Mesendoderm (in vitro differentiated cells): ENCODE measurements at regions not wholly inside any gene's neighbourhood (a gene's known extent, or its start where the extent isn't known, plus 50 kb on each side); places are given as distances from the start of the nearest gene placed in this dataset.

ENCODE experiments used
- DNase-seq: peaks from one replicate; pipeline ENCODE4 v3.0.0; 2013
- H2AK5ac ChIP-seq: 2 replicates; pipeline ENCODE4 v1.6.1; 2013; ENCODE audit warnings: low read length, inconsistent platforms
- H2BK120ac ChIP-seq: 2 replicates; pipeline ENCODE4 v1.6.1; 2013; ENCODE audit warnings: low read depth, mild to moderate bottlenecking, low read length, moderate library complexity, mixed read lengths
- H2BK15ac ChIP-seq: replicated peaks from 2 replicates; pipeline ENCODE4 v1.6.1; 2013; ENCODE audit warnings: low read depth, mild to moderate bottlenecking, moderate library complexity
- H2BK5ac ChIP-seq: 2 replicates; pipeline ENCODE4 v1.6.1; 2013; ENCODE audit warnings: low read length, inconsistent platforms
- H3K18ac ChIP-seq: 2 replicates; pipeline ENCODE4 v1.6.1; 2013; ENCODE audit warnings: mild to moderate bottlenecking, low read length, mixed read lengths
- H3K23ac ChIP-seq: one replicate; pipeline ENCODE4 v1.6.1; 2013; ENCODE audit warnings: low read length
- H3K27ac ChIP-seq: 2 replicates; pipeline ENCODE4 v1.5.1; 2013; ENCODE audit warnings: low read depth, mild to moderate bottlenecking, inconsistent platforms, low read length, moderate library complexity
- H3K27me3 ChIP-seq: 2 replicates; pipeline ENCODE4 v1.6.1; 2013; ENCODE audit warnings: low read length, control low read depth, mild to moderate bottlenecking, inconsistent platforms; ENCODE audit not compliant: insufficient read depth, poor library complexity
- H3K36me3 ChIP-seq: 2 replicates; pipeline ENCODE4 v1.6.1; 2013; ENCODE audit warnings: low read length, inconsistent platforms; ENCODE audit not compliant: control insufficient read depth, insufficient read depth
- H3K4ac ChIP-seq: one replicate; pipeline ENCODE4 v1.6.1; 2013; ENCODE audit warnings: low read depth, mild to moderate bottlenecking, low read length, moderate library complexity
- H3K4me1 ChIP-seq: 2 replicates; pipeline ENCODE4 v1.6.1; 2013; ENCODE audit warnings: low read depth, low read length, inconsistent platforms; ENCODE audit not compliant: control insufficient read depth
- H3K4me2 ChIP-seq: 2 replicates; pipeline ENCODE4 v1.6.1; 2013; ENCODE audit warnings: low read length
- H3K4me3 ChIP-seq: 2 replicates; pipeline ENCODE4 v1.5.1; 2013; ENCODE audit warnings: mild to moderate bottlenecking, low read length
- H3K56ac ChIP-seq: one replicate; pipeline ENCODE4 v1.6.1; 2013; ENCODE audit warnings: low read length
- H3K79me1 ChIP-seq: 2 replicates; pipeline ENCODE4 v1.6.1; 2013; ENCODE audit warnings: low read length, inconsistent platforms
- H3K79me2 ChIP-seq: 2 replicates; pipeline ENCODE4 v1.6.1; 2013; ENCODE audit warnings: mild to moderate bottlenecking, low read length; ENCODE audit not compliant: control insufficient read depth, insufficient read depth
- H3K9ac ChIP-seq: 2 replicates; pipeline ENCODE4 v1.6.1; 2013; ENCODE audit warnings: low read length, inconsistent platforms
- H4K5ac ChIP-seq: one replicate; pipeline ENCODE4 v1.6.1; 2013; ENCODE audit warnings: low read length
- H4K8ac ChIP-seq: one replicate; pipeline ENCODE4 v1.6.1; 2013; ENCODE audit warnings: low read depth, mild to moderate bottlenecking, control low read depth, low read length, moderate library complexity
- WGBS: extraction: QIAGEN DNeasy Blood & Tissue Kit; methylation state at CpG from one replicate; pipeline ENCODE4 v1.1.7; 2013; ENCODE audit warnings: low lambda C conversion rate, missing lambda C conversion rate; ENCODE audit not compliant: insufficient coverage; ENCODE audit errors: extremely low coverage; 5-methylcytosine and 5-hydroxymethylcytosine counted together

GRCh38 chr10:28986117-28986792, 302.6 kb upstream of the LYZL1 start:
- no peak overlapping the region for H2BK15ac ChIP-seq
- no peak overlapping the region for H3K56ac ChIP-seq
- DNase-seq: no peak
- H3K9ac ChIP-seq: no peak overlapping the region
- no peak overlapping the region for H2BK120ac ChIP-seq
- no CpG with 5 or more reads among the region's 11 CpGs for WGBS
- peaks cover 2% of the 10 kb centered on the region for H3K4me1 ChIP-seq
- no peak overlapping the region for H3K27ac ChIP-seq
- no peak overlapping the region for H2AK5ac ChIP-seq
- H3K23ac ChIP-seq: no peak overlapping the region
- no peak overlapping the region for H4K8ac ChIP-seq
- H3K79me1 ChIP-seq: no peaks in the 10 kb centered on the region
- no peak overlapping the region for H3K4me2 ChIP-seq
- no peak overlapping the region for H3K4ac ChIP-seq
- no peak overlapping the region for H2BK5ac ChIP-seq
- H4K5ac ChIP-seq: no peak overlapping the region
- H3K79me2 ChIP-seq: no peaks in the 10 kb centered on the region
- H3K18ac ChIP-seq: no peak overlapping the region
- H3K4me3 ChIP-seq: no peak overlapping the region
- H3K27me3 ChIP-seq: no peaks in the 10 kb centered on the region
- H3K36me3 ChIP-seq: no peaks in the 10 kb centered on the region

DNA sequence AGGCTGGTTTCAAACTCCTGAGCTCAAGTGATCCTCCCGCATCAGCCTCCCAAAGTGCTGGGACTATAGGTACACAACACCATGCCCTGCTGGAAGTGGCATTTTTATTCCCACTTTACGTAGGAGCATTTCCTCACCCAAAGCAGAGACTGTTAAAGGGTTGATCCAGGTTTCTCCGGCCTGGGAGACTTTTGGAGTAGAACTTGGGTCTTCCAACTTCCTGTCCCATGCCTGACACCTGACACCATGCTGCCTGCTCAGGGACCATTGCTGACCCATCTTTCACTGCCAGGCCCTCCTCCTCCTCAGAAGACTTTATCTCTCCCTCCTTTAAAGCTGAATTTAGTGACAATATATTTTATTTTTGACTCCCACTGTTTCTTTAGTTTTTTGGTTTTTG, 302.0 kb upstream of the LYZL1 start:
- H2AK5ac ChIP-seq: no peak overlapping the region
- H2BK120ac ChIP-seq: no peak overlapping the region
- DNase-seq: no peak
- H3K18ac ChIP-seq: no peak overlapping the region
- H4K5ac ChIP-seq: no peak overlapping the region
- H3K56ac ChIP-seq: no peak overlapping the region
- no peak overlapping the region for H3K23ac ChIP-seq
- H3K4me1 ChIP-seq: peaks cover 4% of the 10 kb centered on the region
- H2BK5ac ChIP-seq: no peak overlapping the region
- no peaks in the 10 kb centered on the region for H3K36me3 ChIP-seq
- no CpG with 5 or more reads among the region's 3 CpGs for WGBS
- H3K27me3 ChIP-seq: no peaks in the 10 kb centered on the region
- H3K79me2 ChIP-seq: no peaks in the 10 kb centered on the region
- no peak overlapping the region for H3K27ac ChIP-seq
- no peak overlapping the region for H3K4me2 ChIP-seq
- no peak overlapping the region for H4K8ac ChIP-seq
- H3K79me1 ChIP-seq: no peaks in the 10 kb centered on the region
- H3K4me3 ChIP-seq: no peak overlapping the region
- H3K4ac ChIP-seq: no peak overlapping the region
- no peak overlapping the region for H3K9ac ChIP-seq
- no peak overlapping the region for H2BK15ac ChIP-seq

- no peak overlapping the region for H3K27ac ChIP-seq
- no peak overlapping the region for H3K4me2 ChIP-seq
- H3K4me3 ChIP-seq: no peak overlapping the region
- no peaks in the 10 kb centered on the region for H3K27me3 ChIP-seq
- no peaks in the 10 kb centered on the region for H3K79me2 ChIP-seq
- no peak overlapping the region for H3K18ac ChIP-seq
- no peak overlapping the region for H2BK15ac ChIP-seq
- H4K8ac ChIP-seq: no peak overlapping the region
- no CpG with 5 or more reads among the region's 14 CpGs for WGBS
- peaks cover 4% of the 10 kb centered on the region for H3K4me1 ChIP-seq
- no peak overlapping the region for H2BK120ac ChIP-seq
- no peak overlapping the region for H4K5ac ChIP-seq
- no peak overlapping the region for H3K4ac ChIP-seq
- no peaks in the 10 kb centered on the region for H3K36me3 ChIP-seq
- H2BK5ac ChIP-seq: no peak overlapping the region
- H3K9ac ChIP-seq: no peak overlapping the region
- no peak overlapping the region for H3K56ac ChIP-seq
- DNase-seq: no peak
- H3K79me1 ChIP-seq: no peaks in the 10 kb centered on the region
- H2AK5ac ChIP-seq: no peak overlapping the region
- no peak overlapping the region for H3K23ac ChIP-seq
Observed at GRCh38 chr10:28987555-28988320, 301.1 kb upstream of the LYZL1 start.

DNA sequence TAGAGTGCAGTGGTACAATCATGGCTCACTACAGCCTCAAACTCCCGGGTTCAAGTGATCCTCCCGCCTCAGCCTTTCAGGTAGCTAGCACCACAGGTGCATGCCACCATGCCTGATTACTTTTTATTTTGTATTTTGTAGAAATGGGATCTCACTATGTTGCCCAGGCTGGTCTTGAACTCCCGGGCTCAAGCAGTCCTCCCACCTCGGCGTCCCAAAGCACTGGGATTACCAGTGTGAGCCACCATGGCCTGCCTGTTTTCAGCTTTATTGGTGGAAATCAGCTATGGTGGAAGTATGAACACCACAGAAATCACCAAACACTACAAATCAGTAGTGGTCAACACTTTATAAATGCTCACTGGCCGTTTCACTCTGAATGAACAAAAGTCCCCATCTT, 299.9 kb upstream of the LYZL1 start:
- no peak overlapping the region for H3K4me3 ChIP-seq
- H2BK5ac ChIP-seq: no peak overlapping the region
- no peak overlapping the region for H3K9ac ChIP-seq
- no peak overlapping the region for H2AK5ac ChIP-seq
- no peaks in the 10 kb centered on the region for H3K27me3 ChIP-seq
- no peak overlapping the region for H3K27ac ChIP-seq
- no peaks in the 10 kb centered on the region for H3K79me2 ChIP-seq
- no peak overlapping the region for H2BK15ac ChIP-seq
- H3K4me2 ChIP-seq: no peak overlapping the region
- H3K56ac ChIP-seq: no peak overlapping the region
- no peak overlapping the region for H3K18ac ChIP-seq
- H3K4ac ChIP-seq: no peak overlapping the region
- H3K79me1 ChIP-seq: no peaks in the 10 kb centered on the region
- H3K36me3 ChIP-seq: no peaks in the 10 kb centered on the region
- DNase-seq: no peak
- no peak overlapping the region for H4K8ac ChIP-seq
- H3K23ac ChIP-seq: no peak overlapping the region
- peaks cover 4% of the 10 kb centered on the region for H3K4me1 ChIP-seq
- WGBS: no CpG with 5 or more reads among the region's 6 CpGs
- H4K5ac ChIP-seq: no peak overlapping the region
- no peak overlapping the region for H2BK120ac ChIP-seq

DNA sequence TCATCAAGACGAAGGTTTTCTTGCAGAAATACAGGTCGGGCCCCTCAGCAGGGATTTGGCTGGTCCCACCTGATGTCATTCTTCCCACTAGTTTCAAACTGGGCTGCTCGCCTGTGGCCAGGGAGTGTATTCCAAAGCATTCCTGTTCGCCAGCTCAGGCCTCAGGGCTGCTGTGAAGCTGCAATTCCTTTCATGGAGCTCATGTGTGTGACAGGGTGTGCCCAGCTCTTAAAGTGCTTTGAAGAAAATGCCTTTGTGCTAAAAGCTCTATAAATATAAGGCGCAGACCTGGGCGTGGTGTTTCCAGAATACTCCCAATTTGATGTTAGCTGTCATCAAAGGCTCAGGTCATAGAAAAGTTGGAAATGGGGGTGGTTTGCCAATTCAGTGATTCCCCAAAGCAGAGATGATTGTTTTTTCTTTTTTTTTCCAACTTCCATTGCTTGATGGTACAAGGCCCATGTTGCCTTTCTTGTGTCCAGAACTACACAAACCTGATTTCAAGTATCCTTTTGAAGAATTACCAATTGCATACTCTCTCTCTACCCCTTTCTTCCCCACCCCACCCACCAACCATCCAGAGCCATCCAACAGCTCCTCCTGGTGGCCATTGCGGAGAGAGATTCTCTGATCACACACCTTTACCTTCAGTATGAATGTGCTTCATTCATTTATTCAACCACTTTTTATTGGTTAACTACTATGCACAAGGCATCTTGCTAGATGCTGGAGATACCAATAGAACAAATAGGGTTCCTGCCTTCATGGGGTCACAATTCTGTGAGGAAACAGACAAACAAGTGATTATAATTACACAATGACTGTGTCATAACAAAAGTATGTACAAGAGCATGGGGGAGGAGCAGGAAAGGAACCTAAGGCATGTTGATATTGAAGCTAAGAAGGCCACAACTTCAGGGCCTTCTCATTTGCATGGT, 297.3 kb upstream of the LYZL1 start:
- no peaks in the 10 kb centered on the region for H3K27me3 ChIP-seq
- H3K56ac ChIP-seq: peak overlapping the region; percentile 63
- H4K8ac ChIP-seq: no peak overlapping the region
- H3K79me1 ChIP-seq: no peaks in the 10 kb centered on the region
- no peak overlapping the region for H3K4me3 ChIP-seq
- H3K27ac ChIP-seq: no peak overlapping the region
- peak; percentile 92 for DNase-seq
- H3K36me3 ChIP-seq: no peaks in the 10 kb centered on the region
- H3K23ac ChIP-seq: no peak overlapping the region
- H3K18ac ChIP-seq: peak overlapping the region; percentile 81
- peak overlapping the region; percentile 66 for H2BK5ac ChIP-seq
- no peak overlapping the region for H2BK120ac ChIP-seq
- no peak overlapping the region for H2AK5ac ChIP-seq
- no peak overlapping the region for H3K4me2 ChIP-seq
- H3K79me2 ChIP-seq: no peaks in the 10 kb centered on the region
- WGBS: no CpG with 5 or more reads among the region's 7 CpGs
- no peak overlapping the region for H4K5ac ChIP-seq
- H3K9ac ChIP-seq: no peak overlapping the region
- H3K4ac ChIP-seq: peak overlapping the region; percentile 90
- H2BK15ac ChIP-seq: peak overlapping the region; percentile 59
- peaks cover 2% of the 10 kb centered on the region for H3K4me1 ChIP-seq
